ENCODE measurements at regions not wholly inside any gene's neighbourhood (a gene's known extent, or its start where the extent isn't known, plus 50 kb on each side); places are given as distances from the start of the nearest gene placed in this dataset.
A peak's percentile ranks its signal among the peaks of the same experiment; 100 is the strongest.
"Not testable (repeated sequence)": the region's sequence is repeated elsewhere in the genome, so short reads cannot be mapped to it uniquely, and the experiment has no call there.

DNA sequence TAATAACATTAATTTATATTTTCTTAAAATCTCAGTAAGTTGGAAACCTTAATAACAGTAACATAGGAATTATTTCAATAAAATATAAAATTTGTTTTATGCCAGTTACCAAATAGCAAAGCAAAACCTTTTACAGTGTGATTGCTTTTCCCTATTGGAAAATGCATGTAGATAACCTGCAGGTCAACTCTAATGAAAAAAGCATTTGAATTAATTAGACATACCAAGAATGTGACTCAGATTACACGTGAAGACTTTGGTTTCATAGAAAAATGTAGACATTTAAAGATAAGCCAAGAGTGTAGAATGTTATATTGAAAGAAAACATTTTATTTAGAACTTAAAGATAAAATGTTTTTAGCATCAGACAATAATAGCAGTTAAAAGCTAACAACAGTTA is 888.1 kb downstream of the TMEM121 start:
- intact Hi-C loops (cut with DNase I) = no loop called here
- Histone ChIP-seq H3K27me3 (no peaks in the 10 kb centered on the region), H3K9me3 (no peaks in the 10 kb centered on the region), H3K4me1 (no peaks in the 10 kb centered on the region), H3K27ac (no peak overlapping the region), H3K4me3 (no peak overlapping the region), H3K36me3 (no peaks in the 10 kb centered on the region)
- WGBS, 2 donors = 13% methylated on average over 1 of the region's 1 CpG; no CpG with 5 or more reads in 1 of the 2 donors
- DNase-seq = no peak
- TF ChIP-seq, protein P1, sequence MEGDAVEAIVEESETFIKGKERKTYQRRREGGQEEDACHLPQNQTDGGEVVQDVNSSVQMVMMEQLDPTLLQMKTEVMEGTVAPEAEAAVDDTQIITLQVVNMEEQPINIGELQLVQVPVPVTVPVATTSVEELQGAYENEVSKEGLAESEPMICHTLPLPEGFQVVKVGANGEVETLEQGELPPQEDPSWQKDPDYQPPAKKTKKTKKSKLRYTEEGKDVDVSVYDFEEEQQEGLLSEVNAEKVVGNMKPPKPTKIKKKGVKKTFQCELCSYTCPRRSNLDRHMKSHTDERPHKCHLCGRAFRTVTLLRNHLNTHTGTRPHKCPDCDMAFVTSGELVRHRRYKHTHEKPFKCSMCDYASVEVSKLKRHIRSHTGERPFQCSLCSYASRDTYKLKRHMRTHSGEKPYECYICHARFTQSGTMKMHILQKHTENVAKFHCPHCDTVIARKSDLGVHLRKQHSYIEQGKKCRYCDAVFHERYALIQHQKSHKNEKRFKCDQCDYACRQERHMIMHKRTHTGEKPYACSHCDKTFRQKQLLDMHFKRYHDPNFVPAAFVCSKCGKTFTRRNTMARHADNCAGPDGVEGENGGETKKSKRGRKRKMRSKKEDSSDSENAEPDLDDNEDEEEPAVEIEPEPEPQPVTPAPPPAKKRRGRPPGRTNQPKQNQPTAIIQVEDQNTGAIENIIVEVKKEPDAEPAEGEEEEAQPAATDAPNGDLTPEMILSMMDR (IDR thresholded peaks at IDR 0.05) = no peak

DNA sequence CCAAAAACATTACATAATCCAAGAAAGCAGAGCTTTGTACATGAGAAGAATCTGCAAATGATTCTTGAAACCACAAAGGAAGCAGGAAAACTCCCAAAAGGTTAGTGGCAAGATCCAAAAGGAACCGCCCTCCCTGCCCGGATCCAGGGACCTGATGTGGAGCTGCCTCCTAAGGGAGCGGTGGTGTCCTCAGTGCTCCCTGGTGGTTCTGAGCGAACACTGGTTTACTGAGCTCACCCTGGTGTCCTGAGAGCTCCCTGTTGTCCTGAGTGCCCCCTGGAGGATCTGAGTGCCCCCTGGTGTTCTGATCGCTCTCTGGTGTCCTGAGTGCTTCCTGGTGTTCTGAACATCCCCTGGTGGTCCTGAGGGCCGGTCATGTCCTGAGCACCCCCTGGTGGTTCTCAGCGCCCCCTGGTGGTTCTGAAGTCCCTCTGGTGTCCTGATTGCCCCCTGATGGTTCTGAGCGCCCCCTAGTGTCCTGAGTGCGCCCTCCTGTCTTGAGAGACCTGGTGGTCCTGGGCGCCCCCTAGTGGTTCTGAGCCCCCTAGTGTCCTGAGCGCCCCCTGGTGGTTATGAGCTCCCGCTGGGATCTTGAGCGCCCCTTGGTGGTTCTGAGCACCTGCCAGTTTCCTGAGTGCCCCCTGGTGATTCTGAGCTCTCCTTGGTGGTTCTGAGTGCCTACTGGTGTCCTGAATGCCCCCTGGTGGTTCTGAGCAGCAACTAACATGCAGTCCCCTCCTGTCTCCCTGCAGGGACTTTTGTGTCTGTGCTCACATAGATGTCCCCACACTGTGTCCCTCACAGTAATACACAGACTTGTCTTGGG is 891.1 kb downstream of the TMEM121 start:
- TF ChIP-seq, protein P1 (IDR thresholded peaks at IDR 0.05) = peak in 4 of 6 experiments; percentile 18 to 48 (median 36)
- no peak for TF ChIP-seq POLR2A (IDR thresholded peaks at IDR 0.05)
- intact Hi-C loops (cut with DNase I) = no loop called here
- no peaks in the 10 kb centered on the region for H3K9me3 ChIP-seq
- no peak for DNase-seq
- no peak overlapping the region for H3K27ac ChIP-seq
- no peaks in the 10 kb centered on the region for H3K36me3 ChIP-seq
- H3K27me3 ChIP-seq = peaks cover 0 to 6% (median 0%) of the 10 kb centered on the region in 4 donors
- no peaks in the 10 kb centered on the region for H3K4me1 ChIP-seq
- H3K4me3 ChIP-seq = no peak overlapping the region
- WGBS, 2 donors = 60 to 69% methylated on average over 3 to 4 of the region's 13 CpGs

DNA sequence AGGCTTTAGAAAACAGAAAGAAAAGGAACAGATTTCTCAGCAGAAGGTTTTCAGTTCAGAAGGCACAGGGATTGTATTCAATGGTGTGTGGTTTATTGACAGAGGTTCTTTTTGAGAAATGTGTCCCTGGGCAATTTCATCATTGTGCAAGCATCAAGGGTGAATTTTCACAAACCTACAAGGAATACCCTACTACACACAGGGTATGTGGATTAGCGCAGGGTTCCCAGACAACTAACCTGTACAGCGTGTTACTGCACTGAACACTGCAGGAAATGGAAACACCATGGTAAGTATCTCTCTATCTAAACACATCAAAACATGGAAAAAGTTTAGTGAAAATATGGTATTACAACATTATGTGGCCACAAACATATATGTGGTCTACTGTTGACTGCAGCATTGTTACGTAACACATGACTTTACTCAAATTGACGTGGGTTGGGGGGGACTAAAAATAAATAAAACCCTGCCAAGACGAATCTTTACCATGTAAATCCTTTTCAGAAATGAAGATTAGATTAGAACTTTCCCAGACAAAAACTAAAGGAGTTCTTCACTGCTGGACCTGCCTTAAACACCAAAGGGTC is 893.1 kb downstream of the TMEM121 start:
- intact Hi-C loops (cut with DNase I) = no loop called here
- no peaks in the 10 kb centered on the region for H3K9me3 ChIP-seq
- H3K36me3 ChIP-seq = no peaks in the 10 kb centered on the region
- H3K4me1 ChIP-seq = no peaks in the 10 kb centered on the region
- no peak for DNase-seq
- H3K27ac ChIP-seq = no peak overlapping the region
- TF ChIP-seq, protein P1 (IDR thresholded peaks at IDR 0.05) = no peak
- TF ChIP-seq POLR2A (IDR thresholded peaks at IDR 0.05) = no peak
- no peak overlapping the region for H3K4me3 ChIP-seq
- 53 to 56% methylated on average over 5 of the region's 5 CpGs for WGBS, 2 donors
- H3K27me3 ChIP-seq = peaks cover 0 to 6% (median 0%) of the 10 kb centered on the region in 4 donors

DNA sequence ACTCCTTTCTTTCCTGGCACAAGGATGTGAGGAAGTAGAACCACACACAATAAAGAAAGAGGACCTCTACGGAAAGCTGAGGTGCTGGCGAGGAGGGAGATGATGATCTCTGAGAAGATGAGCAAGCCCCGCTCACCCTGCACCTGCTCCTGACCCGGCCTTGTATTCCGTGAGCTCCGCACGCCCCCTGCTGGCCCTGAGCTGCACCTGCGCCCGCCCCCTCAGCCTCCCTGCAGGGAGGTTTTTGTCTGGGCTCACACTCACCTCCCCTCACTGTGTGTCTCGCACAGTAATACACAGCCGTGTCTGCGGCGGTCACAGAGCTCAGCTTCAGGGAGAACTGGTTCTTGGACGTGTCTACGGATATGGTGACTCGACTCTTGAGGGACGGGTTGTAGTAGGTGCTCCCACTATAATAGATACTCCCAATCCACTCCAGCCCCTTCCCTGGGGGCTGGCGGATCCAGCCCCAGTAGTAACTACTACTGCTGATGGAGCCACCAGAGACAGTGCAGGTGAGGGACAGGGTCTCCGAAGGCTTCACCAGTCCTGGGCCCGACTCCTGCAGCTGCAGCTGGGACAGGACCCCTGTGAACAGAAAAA is 895.1 kb downstream of the TMEM121 start:
- not testable (repeated sequence) for H3K4me1 ChIP-seq, DNase-seq

More for the DNA sequence above, 895.1 kb downstream of the TMEM121 start:
- TF ChIP-seq, protein P1 (IDR thresholded peaks at IDR 0.05) = peak in 3 of 6 experiments; percentile 18 to 45 (median 40)
- H3K27ac ChIP-seq; H3K4me3 ChIP-seq; H3K9me3 ChIP-seq; H3K27me3 ChIP-seq; H3K36me3 ChIP-seq; intact Hi-C loops (cut with DNase I): not testable (repeated sequence)
- WGBS, 2 donors = 31 to 47% methylated on average over 6 to 16 of the region's 20 CpGs
